Panc1 (cell line): ENCODE measurements at regions not wholly inside any gene's neighbourhood (a gene's known extent, or its start where the extent isn't known, plus 50 kb on each side); places are given as distances from the start of the nearest gene placed in this dataset.

ENCODE experiments used
- ATAC-seq: fragments of 200-7000 bp; cut with Tn5 transposase; 2 replicates; pipeline ENCODE4 v1.9.1; 2020; ENCODE audit warnings: mild to moderate bottlenecking, moderate library complexity
- BruUV-seq: library from RNA; stranded (reverse); fragments of 400-500 nt; replicated peaks from 2 replicates; lab custom pipeline; 2021; lab: Mats Ljungman, UMichigan
- CTCF ChIA-PET: fragments of 300-600 bp; sonication (Branson Sonifier 250); formaldehyde crosslinking; loops from one replicate; lab custom pipeline; 2022; ENCODE audit warnings: antibody characterized with exemption; lab: Charles Lee
- POLR2A ChIA-PET: fragments of 300-600 bp; sonication (Branson Sonifier 250); formaldehyde crosslinking; loops from one replicate; lab custom pipeline; 2022; ENCODE audit warnings: antibody characterized with exemption; lab: Charles Lee
- DNase-seq: peaks from one replicate; pipeline ENCODE4 v3.0.0-alpha.2; 2010; ENCODE audit warnings: low read depth, low spot score
- H3K27ac ChIP-seq: 2 replicates; pipeline ENCODE4 v1.5.1; 2011; ENCODE audit warnings: mild to moderate bottlenecking, low read length, inconsistent platforms
- H3K27me3 ChIP-seq: fragments of 200-500 bp; sonication (Bioruptor generic); 2 replicates; pipeline ENCODE4 v1.6.0; 2014; ENCODE audit warnings: low read length, inconsistent platforms; ENCODE audit not compliant: control insufficient read depth, insufficient read depth
- H3K36me3 ChIP-seq: fragments of 200-500 bp; sonication (Bioruptor generic); 2 replicates; pipeline ENCODE4 v1.5.1; 2014; ENCODE audit warnings: inconsistent platforms, mild to moderate bottlenecking, low read length, moderate library complexity; ENCODE audit not compliant: control insufficient read depth, insufficient read depth
- H3K4me1 ChIP-seq: 2 replicates; pipeline ENCODE4 v1.5.1; 2011; ENCODE audit warnings: inconsistent platforms, mild to moderate bottlenecking, low read length, moderate library complexity; ENCODE audit not compliant: control insufficient read depth, insufficient read depth
- H3K4me3 ChIP-seq, 2 experiments: 2 replicates each; pipeline ENCODE4 v1.5.1; 2011 to 2012; ENCODE audit warnings: low read depth in 2 of 2, low read length in 2 of 2, mild to moderate bottlenecking in 2 of 2, inconsistent platforms in 1 of 2, moderate library complexity in 1 of 2
- H3K9me3 ChIP-seq: fragments of 200-500 bp; sonication (Bioruptor generic); 2 replicates; pipeline ENCODE4 v1.5.1; 2014; ENCODE audit warnings: low read depth, mild to moderate bottlenecking, inconsistent platforms, low read length, moderate library complexity; ENCODE audit not compliant: control insufficient read depth, insufficient read depth
- POLR2AphosphoS5 ChIP-seq: IDR thresholded peaks from 2 replicates; pipeline ENCODE4 v1.6.1; 2012; ENCODE audit warnings: mild to moderate bottlenecking, low read depth, low read length, moderate library complexity
- SIN3A ChIP-seq: IDR thresholded peaks from 2 replicates; pipeline ENCODE4 v1.6.1; 2012; ENCODE audit warnings: low read depth, mild to moderate bottlenecking, low read length, moderate library complexity, borderline replicate concordance; ENCODE audit not compliant: insufficient read depth
- TCF7L2 ChIP-seq: IDR thresholded peaks from 2 replicates; pipeline ENCODE4 v1.6.1; 2011; ENCODE audit warnings: mild to moderate bottlenecking, low read depth, low read length, inconsistent platforms
- in situ Hi-C: cut with HindIII; loops from 2 replicates; pipeline ENCODE4 v1.10.0; 2016; ENCODE audit warnings: low sequenced_read_pairs, low pct_unique_long_range_greater_than_20kb
- intact Hi-C: fragments of 100-400 bp; cut with micrococcal nuclease; formaldehyde crosslinking; loops from one replicate; pipeline ENCODE4 v1.10.0; 2022; ENCODE audit not compliant: unreplicated experiment
- TF ChIP-seq, protein P1 (sequence below), 2 experiments: IDR thresholded peaks; 2 replicates each; pipeline ENCODE4 v1.6.1; 2011 to 2012; ENCODE audit warnings: low read depth in 2 of 2, control low read depth in 1 of 2, low read length in 1 of 2, mild to moderate bottlenecking in 1 of 2, moderate library complexity in 1 of 2; ENCODE audit not compliant: insufficient read depth in 1 of 2
- TF ChIP-seq, protein P2 (sequence below): fragments of 450-650 bp; IDR thresholded peaks from 2 replicates; pipeline ENCODE4 v1.5.1; 2017; ENCODE audit warnings: mild to moderate bottlenecking

DNA sequence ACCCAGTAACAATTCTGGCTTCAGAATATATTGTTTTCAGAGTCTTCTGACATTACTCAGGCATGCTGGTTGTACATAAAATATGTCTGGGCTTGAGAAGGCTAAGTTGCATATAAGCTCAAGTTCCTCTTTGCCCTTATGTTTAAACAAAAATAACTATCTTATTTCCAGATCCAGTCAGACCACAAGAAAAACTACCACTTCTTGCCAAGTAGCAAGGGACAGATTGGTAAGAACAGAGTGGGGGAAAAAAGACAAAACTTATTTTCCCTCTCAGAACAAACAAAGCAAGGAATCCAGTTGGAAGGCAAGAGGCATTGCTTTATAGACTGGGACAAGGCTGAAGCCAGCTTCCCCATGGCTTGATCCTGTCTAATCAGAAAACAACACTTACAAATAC lies 1036.7 kb upstream of the CELF4 start:
- intact Hi-C loops, result no loop called here
- BruUV-seq, result no TSS peak
- ATAC-seq (no peak), DNase-seq (no peak)
- H3K27ac ChIP-seq, result no peak overlapping the region
- H3K36me3 ChIP-seq, result no peaks in the 10 kb centered on the region
- H3K4me3 ChIP-seq, result no peak overlapping the region
- CTCF ChIA-PET, result no interaction called here
- in situ Hi-C loops, result no loop called here
- POLR2A ChIA-PET, result no interaction called here
- TF ChIP-seq POLR2AphosphoS5, result no peak
- H3K9me3 ChIP-seq, result no peaks in the 10 kb centered on the region
- no peaks in the 10 kb centered on the region for H3K4me1 ChIP-seq
- no peaks in the 10 kb centered on the region for H3K27me3 ChIP-seq

DNA sequence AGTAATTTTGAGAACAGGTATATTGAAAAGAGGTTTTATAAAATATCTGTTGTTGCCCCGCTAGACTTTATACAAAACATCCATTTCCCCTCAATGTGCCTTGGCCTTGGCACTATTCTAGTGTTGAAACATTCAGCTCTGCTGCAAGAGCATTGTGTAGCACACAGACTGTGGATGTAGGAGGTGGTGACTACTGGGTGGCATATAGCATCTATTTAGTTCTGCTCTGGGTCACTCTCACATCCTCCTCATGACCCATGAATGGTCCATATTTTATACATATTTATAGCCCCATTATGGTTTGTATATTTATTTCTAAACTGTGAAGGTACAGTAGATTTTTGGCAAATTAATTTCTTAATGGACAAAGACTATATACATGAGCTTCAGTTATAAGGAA lies 1022.0 kb upstream of the CELF4 start:
- ATAC-seq (no peak), DNase-seq (no peak)
- POLR2A ChIA-PET, result no interaction called here
- Histone ChIP-seq H3K9me3 (no peaks in the 10 kb centered on the region), H3K27ac (no peak overlapping the region), H3K27me3 (no peaks in the 10 kb centered on the region), H3K4me1 (no peaks in the 10 kb centered on the region), H3K36me3 (no peaks in the 10 kb centered on the region), H3K4me3 (no peak overlapping the region)
- in situ Hi-C loops, result no loop called here
- TF ChIP-seq TCF7L2, result no peak
- TF ChIP-seq POLR2AphosphoS5, result no peak
- TF ChIP-seq, protein P1, sequence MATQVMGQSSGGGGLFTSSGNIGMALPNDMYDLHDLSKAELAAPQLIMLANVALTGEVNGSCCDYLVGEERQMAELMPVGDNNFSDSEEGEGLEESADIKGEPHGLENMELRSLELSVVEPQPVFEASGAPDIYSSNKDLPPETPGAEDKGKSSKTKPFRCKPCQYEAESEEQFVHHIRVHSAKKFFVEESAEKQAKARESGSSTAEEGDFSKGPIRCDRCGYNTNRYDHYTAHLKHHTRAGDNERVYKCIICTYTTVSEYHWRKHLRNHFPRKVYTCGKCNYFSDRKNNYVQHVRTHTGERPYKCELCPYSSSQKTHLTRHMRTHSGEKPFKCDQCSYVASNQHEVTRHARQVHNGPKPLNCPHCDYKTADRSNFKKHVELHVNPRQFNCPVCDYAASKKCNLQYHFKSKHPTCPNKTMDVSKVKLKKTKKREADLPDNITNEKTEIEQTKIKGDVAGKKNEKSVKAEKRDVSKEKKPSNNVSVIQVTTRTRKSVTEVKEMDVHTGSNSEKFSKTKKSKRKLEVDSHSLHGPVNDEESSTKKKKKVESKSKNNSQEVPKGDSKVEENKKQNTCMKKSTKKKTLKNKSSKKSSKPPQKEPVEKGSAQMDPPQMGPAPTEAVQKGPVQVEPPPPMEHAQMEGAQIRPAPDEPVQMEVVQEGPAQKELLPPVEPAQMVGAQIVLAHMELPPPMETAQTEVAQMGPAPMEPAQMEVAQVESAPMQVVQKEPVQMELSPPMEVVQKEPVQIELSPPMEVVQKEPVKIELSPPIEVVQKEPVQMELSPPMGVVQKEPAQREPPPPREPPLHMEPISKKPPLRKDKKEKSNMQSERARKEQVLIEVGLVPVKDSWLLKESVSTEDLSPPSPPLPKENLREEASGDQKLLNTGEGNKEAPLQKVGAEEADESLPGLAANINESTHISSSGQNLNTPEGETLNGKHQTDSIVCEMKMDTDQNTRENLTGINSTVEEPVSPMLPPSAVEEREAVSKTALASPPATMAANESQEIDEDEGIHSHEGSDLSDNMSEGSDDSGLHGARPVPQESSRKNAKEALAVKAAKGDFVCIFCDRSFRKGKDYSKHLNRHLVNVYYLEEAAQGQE (IDR thresholded peaks at IDR 0.05; ENCODE audit: insufficient read depth in 1 of 2, low read depth in 2 of 2, low read length in 1 of 2), result no peak
- no peak for TF ChIP-seq SIN3A
- TF ChIP-seq, protein P2, sequence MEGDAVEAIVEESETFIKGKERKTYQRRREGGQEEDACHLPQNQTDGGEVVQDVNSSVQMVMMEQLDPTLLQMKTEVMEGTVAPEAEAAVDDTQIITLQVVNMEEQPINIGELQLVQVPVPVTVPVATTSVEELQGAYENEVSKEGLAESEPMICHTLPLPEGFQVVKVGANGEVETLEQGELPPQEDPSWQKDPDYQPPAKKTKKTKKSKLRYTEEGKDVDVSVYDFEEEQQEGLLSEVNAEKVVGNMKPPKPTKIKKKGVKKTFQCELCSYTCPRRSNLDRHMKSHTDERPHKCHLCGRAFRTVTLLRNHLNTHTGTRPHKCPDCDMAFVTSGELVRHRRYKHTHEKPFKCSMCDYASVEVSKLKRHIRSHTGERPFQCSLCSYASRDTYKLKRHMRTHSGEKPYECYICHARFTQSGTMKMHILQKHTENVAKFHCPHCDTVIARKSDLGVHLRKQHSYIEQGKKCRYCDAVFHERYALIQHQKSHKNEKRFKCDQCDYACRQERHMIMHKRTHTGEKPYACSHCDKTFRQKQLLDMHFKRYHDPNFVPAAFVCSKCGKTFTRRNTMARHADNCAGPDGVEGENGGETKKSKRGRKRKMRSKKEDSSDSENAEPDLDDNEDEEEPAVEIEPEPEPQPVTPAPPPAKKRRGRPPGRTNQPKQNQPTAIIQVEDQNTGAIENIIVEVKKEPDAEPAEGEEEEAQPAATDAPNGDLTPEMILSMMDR, result no peak
- BruUV-seq, result no TSS peak
- CTCF ChIA-PET, result no interaction called here
- intact Hi-C loops, result no loop called here

DNA sequence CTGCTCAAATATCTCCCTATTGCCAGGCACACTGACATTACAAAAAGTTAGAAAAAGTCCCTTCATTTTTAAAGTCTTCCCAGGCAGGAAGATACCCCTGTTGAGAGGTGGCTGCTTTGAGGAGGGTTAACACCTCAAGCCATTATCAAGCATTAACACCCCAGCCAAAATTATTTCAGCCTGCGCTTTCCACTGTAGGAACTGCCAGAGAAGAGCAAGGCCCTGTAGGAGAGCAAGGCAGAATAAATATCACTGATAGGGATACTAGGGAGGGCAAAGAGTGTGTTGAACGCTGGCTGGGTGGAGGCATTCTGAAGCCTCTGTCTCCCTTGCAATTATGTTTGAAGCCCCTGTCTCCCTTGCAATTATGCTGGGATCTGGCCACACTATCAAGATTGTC lies 1020.7 kb upstream of the CELF4 start:
- Histone ChIP-seq H3K9me3 (no peaks in the 10 kb centered on the region), H3K27ac (no peak overlapping the region), H3K4me3 (no peak overlapping the region), H3K36me3 (no peaks in the 10 kb centered on the region), H3K27me3 (no peaks in the 10 kb centered on the region), H3K4me1 (no peaks in the 10 kb centered on the region)
- CTCF ChIA-PET, result no interaction called here
- in situ Hi-C loops (no loop called here), intact Hi-C loops (no loop called here)
- TF ChIP-seq, protein P2, result no peak
- TF ChIP-seq TCF7L2, result no peak
- no peak for TF ChIP-seq SIN3A
- TF ChIP-seq, protein P1 (IDR thresholded peaks at IDR 0.05; ENCODE audit: insufficient read depth in 1 of 2, low read depth in 2 of 2, low read length in 1 of 2), result no peak
- no peak for TF ChIP-seq POLR2AphosphoS5
- BruUV-seq, result no TSS peak
- ATAC-seq (no peak), DNase-seq (no peak)
- POLR2A ChIA-PET, result no interaction called here
